M059J (cell line): ENCODE measurements at regions not wholly inside any gene's neighbourhood (a gene's known extent, or its start where the extent isn't known, plus 50 kb on each side); places are given as distances from the start of the nearest gene placed in this dataset.

ENCODE experiments used
- DNase-seq: peaks from one replicate; pipeline ENCODE4 v3.0.0-alpha.2; 2012; ENCODE audit warnings: low read depth

GRCh38 chr3:71858503-71859122, 73.7 kb upstream of the PROK2 start:
- no peak for DNase-seq

DNA sequence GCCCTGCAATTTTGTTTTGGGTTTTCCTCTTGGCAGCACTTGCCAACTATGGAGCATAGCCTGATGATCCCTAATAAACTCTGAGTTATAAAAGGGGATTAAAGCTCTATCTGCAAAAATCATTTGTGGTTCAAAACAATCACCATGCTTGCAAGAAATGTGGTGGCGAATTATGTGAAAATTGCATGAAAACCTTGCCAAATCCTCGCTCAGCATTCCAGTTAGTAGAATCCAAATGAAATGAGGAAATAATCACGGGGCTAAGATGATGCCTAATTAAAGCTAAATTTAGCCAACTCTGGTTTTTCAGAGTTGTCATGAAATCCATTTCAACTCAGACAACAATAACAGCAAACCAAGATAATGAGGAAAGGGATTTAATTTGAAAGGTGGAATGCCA, 73.0 kb upstream of the PROK2 start:
- no peak for DNase-seq

DNA sequence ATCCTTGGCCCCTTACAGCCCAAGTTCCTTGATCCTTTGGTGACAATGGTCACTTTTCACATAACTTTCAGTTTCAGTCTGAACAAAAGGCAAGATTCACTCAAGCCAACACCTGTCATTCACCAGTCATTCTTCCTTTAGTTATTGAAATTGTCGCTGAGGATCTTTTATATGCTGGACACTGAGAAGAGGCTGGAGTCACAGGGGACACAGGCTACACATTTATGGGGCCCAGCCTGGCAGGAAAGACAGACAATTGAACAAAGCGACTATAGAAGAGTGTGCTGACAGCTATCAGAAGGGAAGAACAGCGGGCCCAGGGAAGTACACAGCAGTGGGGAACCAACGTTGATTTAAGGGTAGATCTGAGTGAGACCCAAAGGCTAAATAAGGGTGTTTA, 69.8 kb upstream of the PROK2 start:
- no peak for DNase-seq

- DNase-seq: no peak
Observed at GRCh38 chr3:71854096-71854495, 69.1 kb upstream of the PROK2 start.

- DNase-seq: no peak
Observed at GRCh38 chr3:71851878-71852277, 66.9 kb upstream of the PROK2 start.

GRCh38 chr3:71850654-71851053, 65.7 kb upstream of the PROK2 start:
- no peak for DNase-seq

DNA sequence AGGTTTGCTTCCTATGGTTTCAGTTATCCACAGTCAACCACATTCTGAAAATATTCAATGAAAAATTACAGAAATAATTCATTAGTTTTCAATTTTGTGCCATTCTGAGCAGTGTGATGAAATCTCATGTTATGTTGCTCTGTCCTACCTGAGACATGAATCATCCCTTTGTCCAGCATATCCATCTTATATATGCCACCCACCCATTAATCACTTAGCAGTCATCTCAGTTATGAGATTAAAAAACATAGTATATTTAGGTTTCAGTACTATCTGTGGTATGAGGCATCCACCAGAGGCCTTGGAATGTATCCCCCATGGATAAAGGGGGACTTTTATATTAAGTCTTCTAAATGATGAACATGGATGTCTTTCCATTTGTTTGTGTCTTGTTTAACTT, 64.7 kb upstream of the PROK2 start:
- DNase-seq: no peak

GRCh38 chr3:71847794-71848193, 62.8 kb upstream of the PROK2 start:
- DNase-seq: no peak

DNA sequence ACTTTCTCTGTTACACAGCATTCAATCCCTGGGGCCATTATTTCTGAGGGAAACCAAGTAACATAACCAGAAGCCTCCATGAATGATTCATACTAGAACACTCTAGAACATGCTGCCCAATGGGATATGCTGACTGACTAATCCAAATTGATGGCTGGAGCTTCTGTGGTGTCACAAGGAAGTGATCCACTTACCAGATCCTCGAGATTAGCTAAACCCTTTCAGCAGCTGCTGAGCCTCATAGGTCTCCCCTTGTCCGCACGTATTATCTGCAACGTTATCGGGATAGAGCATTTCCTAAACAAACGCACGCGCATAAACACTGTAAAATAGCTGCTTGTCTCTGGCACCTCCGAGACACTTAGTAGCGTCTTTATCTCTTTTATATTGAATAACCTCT, 61.2 kb upstream of the PROK2 start:
- peak; percentile 0 for DNase-seq

DNA sequence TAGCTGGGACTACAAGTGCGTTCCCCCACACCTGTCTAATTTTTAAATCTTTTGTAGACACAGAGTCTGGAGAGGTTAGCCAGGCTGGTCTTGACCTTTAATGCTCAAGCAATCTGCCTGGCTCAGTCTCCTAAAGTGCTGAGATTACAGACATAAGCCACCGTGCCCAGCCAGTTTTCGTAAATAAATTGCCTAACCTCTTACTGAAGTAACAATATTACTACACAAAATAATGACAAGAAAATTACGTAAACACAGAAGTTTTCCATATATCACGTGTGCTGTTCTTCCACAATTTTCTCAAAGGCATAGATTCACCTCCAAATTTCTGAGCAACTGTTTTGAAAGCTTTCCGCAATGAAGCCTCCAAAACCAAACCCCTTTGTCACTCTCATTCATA, 58.1 kb upstream of the PROK2 start:
- no peak for DNase-seq

- no peak for DNase-seq
Observed at GRCh38 chr3:71838406-71838805, 53.5 kb upstream of the PROK2 start.
